ENCODE measurements at regions not wholly inside any gene's neighbourhood (a gene's known extent, or its start where the extent isn't known, plus 50 kb on each side); places are given as distances from the start of the nearest gene placed in this dataset.
"Not testable (repeated sequence)": the region's sequence is repeated elsewhere in the genome, so short reads cannot be mapped to it uniquely, and the experiment has no call there.

DNA sequence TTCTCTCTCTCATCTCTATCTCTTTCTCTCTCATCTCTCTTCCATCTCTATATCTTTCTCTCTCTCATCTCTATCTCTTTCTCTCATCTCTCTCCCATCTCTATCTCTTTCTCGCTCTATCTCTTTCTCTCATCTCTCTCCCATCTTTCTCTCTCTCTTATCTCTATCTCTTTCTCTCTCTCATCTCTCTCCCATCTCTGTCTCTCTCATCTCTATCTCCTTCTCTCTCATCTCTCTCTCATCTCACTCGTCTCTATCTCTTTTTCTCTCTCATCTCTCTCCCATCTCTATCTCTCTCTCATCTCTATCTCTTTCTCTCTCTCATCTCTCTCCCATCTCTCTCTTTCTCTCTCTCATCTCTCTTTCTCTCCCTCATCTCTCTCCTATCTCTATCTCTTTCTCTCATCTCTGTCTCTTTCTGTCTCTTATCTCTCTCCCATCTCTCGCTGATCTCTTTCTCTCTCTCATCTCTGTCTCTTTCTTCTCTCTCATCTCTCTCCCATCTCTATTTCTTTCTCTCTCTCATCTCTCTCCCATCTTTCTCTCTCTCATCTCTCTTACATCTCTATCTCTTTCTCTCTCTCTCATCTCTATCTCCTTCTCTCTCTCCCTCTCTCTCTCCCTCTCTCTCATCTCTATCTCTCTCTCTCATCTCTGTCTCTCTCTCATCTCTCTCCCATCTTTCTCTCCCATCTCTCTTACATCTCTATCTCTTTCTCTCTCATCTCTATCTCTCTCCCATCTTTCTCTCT lies 388.7 kb downstream of the NPHP4 start:
- DNase-seq (ENCODE audit: low spot score) = no peak

GRCh38 chr1:5602718-5603117 lies 389.5 kb downstream of the NPHP4 start:
- not testable (repeated sequence) for DNase-seq (ENCODE audit: low spot score); ATAC-seq (ENCODE audit: low FRiP score)

More for the DNA sequence above, 388.7 kb downstream of the NPHP4 start:
- no peak for TF ChIP-seq CTCF (IDR thresholded peaks at IDR 0.05)
- no peak for ATAC-seq (ENCODE audit: low FRiP score)

GRCh38 chr1:5601516-5601915 lies 390.7 kb downstream of the NPHP4 start:
- no peak for DNase-seq (ENCODE audit: low spot score)
- TF ChIP-seq CTCF (IDR thresholded peaks at IDR 0.05) = no peak
- ATAC-seq (ENCODE audit: low FRiP score) = no peak

- DNase-seq (ENCODE audit: low spot score) = no peak
- no peak for ATAC-seq (ENCODE audit: low FRiP score)
- TF ChIP-seq CTCF (IDR thresholded peaks at IDR 0.05) = no peak
Measured at GRCh38 chr1:5599541-5599940, 392.7 kb downstream of the NPHP4 start.

- ATAC-seq (ENCODE audit: low FRiP score) = no peak
- DNase-seq (ENCODE audit: low spot score) = no peak
- TF ChIP-seq CTCF (IDR thresholded peaks at IDR 0.05) = no peak
Measured at GRCh38 chr1:5598824-5599395, 393.3 kb downstream of the NPHP4 start.

- TF ChIP-seq CTCF (IDR thresholded peaks at IDR 0.05) = no peak
- peak; percentile 64 for ATAC-seq (ENCODE audit: low FRiP score)
- no peak for DNase-seq (ENCODE audit: low spot score)
Measured at GRCh38 chr1:5597991-5598823, 394.0 kb downstream of the NPHP4 start.

GRCh38 chr1:5597171-5597850 lies 394.9 kb downstream of the NPHP4 start:
- ATAC-seq (ENCODE audit: low FRiP score) = peak; percentile 53
- DNase-seq (ENCODE audit: low spot score) = no peak
- no peak for TF ChIP-seq CTCF (IDR thresholded peaks at IDR 0.05)

All from omental fat pad (tissue), 3 donors.